GM12892 (cell line): ENCODE measurements at regions not wholly inside any gene's neighbourhood (a gene's known extent, or its start where the extent isn't known, plus 50 kb on each side); places are given as distances from the start of the nearest gene placed in this dataset.

Experiments
- DNase-seq: peaks from one replicate; pipeline ENCODE4 v3.0.0; 2011; ENCODE audit not compliant: insufficient read length
- FAIRE-seq: peaks from 2 replicates; lab custom pipeline; 2011; peaks lifted over from hg19 to GRCh38; lab: Jason Lieb, UNC
- POLR2A ChIP-seq: IDR thresholded peaks from 2 replicates; pipeline ENCODE4 v1.6.1; 2011; ENCODE audit warnings: low read depth, low read length, control low read depth
- POLR2AphosphoS5 ChIP-seq: IDR thresholded peaks from 2 replicates; pipeline ENCODE4 v1.6.1; 2011; ENCODE audit warnings: low read depth, low read length, control low read depth
- TAF1 ChIP-seq: IDR thresholded peaks from 2 replicates; pipeline ENCODE4 v1.6.1; 2011; ENCODE audit warnings: low read depth, mild to moderate bottlenecking, control low read depth, low read length, borderline replicate concordance

DNA sequence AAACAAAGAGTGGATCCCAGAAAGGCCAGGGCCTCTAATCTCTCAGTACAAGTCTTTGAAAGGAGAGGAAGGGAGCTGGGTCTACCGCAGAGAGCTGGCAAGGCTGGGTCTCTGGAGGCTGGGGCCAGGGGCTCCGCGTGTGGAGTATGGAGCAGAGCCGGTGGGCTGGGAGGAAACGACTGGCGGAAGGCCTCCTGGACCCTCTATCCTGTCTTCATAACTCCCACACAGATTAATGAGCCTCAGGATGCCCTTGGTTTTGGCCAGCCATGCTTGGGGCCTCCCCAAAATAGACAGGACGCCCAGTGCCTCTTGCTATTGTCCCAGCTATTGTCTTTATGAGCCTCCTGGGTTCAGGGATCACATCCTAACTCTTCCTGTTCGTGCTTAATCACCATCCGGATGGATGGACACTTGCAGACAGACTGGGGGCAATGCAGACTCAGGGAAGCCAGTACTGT lies 306.4 kb downstream of the DHX35 start:
- TF ChIP-seq TAF1 (no peak), POLR2A (no peak), POLR2AphosphoS5 (no peak)
- DNase-seq = no peak
- FAIRE-seq = no peak

DNA sequence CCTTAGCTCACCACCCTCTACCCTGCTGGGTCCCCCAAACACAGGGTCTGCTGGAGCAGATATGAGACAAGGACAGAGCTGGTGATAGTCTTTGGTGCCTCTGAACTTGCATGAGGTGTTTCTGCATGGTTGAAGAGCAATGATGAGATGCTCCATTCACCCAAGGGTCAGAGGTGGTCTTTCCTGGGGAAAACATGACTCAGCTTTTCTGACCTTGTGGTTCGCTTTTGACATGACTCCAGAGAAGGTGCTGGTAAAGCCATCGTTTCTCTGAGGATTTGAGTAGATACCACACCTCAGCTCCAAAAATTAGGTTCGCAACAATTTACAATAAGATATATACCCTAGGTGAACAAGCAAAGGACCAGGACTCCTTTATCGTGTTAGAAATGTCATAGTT lies 304.8 kb downstream of the DHX35 start:
- DNase-seq = no peak
- TF ChIP-seq TAF1 (no peak), POLR2AphosphoS5 (no peak), POLR2A (no peak)
- FAIRE-seq = no peak

DNA sequence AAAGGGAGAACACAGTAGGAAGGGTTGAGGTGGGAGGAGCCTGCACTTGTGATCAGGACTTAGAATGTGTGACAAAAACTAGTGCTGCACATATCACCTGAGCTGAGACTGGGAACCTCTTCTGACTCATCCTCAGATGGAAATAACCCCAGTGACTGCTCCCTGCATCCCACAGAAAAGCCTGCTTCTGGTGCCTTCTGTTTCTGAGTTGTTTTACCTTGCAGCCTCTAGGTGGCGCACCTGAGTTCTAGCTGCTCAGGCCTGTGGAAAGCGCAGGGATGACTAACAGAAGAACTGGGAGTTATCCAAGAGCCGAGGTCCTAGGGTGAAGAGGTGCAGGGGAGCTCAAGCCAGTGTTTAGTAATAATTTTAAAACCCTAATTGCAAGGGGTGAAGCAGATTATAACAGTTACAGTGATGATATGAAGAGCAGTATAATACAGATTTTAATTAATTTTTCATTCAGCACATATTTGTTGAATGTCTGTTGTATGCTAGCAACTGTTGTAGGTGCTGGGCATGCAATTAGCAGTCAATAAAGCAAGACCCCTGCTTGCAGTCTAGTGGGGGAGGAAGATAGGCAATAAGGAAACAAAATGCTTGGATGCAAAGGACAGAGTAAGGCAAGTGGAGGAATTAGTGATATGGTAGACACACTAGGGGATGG lies 302.5 kb downstream of the DHX35 start:
- TF ChIP-seq POLR2A = no peak
- no peak for TF ChIP-seq TAF1
- TF ChIP-seq POLR2AphosphoS5 = no peak
- FAIRE-seq (peak; percentile 68), DNase-seq (peak; percentile 27)

DNA sequence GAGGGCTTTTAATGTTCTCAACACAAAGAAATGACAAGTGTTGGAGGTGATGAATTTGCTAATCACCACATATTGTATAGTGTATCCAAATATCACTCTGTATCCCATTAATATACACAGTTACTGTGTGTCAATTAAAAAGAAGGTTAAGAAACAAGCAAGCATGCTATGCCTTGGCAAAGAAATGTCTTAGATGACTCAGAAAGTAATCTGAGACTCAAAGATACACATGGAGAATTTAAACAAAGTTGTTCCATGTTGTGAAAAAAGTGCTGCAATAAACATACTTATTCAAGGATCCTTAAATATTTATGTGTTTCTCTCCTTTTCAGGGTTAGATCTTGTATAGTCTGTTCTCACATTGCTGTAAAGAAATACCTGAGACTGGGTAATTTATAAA lies 300.9 kb downstream of the DHX35 start:
- no peak for FAIRE-seq
- TF ChIP-seq POLR2A = no peak
- no peak for TF ChIP-seq TAF1
- TF ChIP-seq POLR2AphosphoS5 = no peak
- no peak for DNase-seq

DNA sequence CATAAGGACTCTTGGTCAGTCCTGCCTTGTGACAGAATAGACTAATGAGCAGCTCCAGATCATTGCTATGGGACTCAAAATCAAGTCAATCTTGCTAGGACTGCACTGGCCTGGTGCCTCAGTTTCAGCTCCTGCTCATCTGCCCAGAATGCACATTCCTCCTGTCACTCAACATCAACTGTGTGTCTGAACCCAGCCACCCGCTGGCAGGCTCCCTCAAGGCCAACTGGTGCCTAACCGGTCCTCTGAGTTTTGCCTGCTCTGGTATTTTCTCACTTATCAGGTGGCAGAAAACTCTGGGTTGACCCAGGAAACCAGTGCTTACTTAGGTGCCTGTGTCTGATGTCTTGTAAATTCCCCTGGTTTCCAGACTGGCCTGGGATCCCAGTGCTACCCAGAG lies 297.7 kb downstream of the DHX35 start:
- TF ChIP-seq POLR2AphosphoS5 = no peak
- no peak for TF ChIP-seq TAF1
- no peak for TF ChIP-seq POLR2A
- FAIRE-seq (no peak), DNase-seq (no peak)

DNA sequence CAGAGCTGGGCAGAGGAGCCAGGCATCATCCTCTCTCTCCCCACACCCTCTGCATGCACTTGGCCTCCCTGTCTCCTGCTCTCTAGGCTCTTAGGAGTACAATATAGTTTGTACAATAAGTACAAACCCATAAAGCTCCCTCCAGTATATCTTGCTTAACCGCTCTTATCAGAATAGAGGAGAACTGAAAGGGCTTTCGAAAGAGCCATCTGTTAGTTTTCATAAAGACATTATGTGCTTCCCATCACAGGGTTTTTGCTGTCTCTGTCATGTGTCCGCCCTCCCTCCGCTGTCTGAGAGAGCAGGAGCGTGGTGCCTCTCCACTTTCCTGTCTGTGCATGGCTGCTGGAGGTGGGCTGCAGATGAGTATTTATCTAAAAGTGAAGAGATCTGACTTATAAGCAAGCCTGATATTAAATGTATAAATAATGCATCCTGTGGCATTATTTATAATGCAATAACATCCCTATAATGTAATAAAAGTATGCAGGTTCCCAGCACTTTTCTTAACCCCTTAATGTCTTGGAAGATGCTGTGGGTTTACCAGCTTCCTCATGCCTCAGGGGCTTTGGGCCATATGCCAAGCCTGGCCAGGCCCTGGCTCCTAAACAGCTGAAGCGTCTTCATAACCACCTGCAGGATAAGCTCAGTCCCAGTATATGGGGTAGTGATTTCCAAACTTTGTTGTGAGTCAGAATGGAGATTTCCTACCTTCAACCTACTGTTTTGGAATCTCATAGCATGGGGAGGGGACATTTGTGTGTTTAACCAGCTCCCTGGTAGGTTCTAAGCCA lies 297.1 kb downstream of the DHX35 start:
- no peak for FAIRE-seq
- no peak for DNase-seq
- TF ChIP-seq POLR2AphosphoS5 (no peak), TAF1 (no peak), POLR2A (no peak)

DNA sequence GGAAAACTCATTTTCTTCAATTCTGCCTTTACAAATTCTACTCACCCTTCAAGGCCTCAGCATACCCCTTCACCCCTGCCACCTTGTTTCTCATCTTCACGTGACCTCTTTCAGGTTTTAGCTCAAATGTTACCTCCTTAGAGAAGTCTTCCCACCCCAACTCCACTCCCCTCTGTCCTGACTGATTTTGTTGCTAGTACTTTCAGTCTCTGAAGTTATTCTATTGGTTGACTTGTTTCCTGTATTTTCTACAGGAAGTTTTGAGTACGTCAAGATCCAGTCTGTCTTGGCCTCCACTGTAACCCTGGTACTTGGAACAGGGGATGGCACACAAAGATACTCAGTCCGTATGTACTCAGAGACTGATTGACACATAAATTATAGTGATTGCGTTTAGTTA lies 296.1 kb downstream of the DHX35 start:
- TF ChIP-seq TAF1 = no peak
- no peak for TF ChIP-seq POLR2A
- no peak for TF ChIP-seq POLR2AphosphoS5
- DNase-seq (no peak), FAIRE-seq (no peak)

DNA sequence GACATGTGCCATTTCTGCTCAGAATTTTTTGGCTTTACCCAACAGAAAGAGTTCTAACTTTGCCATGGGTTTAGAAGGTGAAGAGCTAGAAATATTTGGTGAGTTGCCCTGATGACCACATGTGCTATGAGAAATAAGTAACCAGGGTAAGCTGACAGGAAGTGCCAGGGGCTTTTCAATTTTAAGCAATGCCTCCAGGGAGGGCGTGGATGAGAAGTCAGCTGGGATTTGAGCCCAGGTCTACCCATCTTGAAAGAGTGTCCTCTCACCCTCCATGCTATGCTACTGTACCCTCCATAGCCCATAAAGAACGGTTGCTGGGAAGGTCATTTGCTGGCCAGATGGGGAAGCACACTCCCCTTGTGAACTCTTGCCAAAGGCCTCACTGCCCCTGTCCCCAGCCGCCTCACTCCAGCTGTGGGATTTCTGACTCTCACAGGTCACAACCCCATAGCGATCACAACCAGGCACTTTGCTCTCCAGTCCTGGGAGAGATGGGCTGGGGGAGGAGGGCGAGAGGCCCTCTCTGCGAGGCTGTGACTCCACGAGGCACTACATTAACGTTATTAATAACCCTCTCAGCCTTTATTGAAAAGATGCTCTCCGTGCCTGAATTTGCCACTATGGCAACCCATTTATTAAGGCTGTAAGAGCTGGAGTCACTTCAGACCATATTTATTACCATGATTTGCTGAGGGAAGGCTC lies 291.1 kb downstream of the DHX35 start:
- FAIRE-seq (no peak), DNase-seq (no peak)
- no peak for TF ChIP-seq POLR2A
- TF ChIP-seq POLR2AphosphoS5 = no peak
- no peak for TF ChIP-seq TAF1

DNA sequence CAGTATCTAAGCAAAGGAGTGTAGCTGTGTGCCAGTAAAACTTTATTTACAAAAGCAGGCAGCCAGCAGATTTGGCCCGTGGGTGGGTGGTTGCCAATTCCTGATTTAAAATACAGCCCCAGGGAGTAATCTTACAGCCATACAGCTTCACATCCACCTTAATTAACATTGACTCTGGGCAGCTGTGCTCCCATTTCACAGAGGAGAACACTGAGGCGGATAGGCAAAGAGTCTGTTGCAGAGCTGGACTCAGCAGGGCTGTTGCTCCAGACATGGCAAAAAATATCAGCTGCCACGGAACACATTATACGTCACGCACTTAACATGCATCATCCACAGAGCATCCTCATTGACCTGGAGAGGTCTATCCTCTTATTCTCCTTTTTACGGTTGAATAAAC lies 289.9 kb downstream of the DHX35 start:
- FAIRE-seq (no peak), DNase-seq (no peak)
- TF ChIP-seq POLR2A (no peak), TAF1 (no peak), POLR2AphosphoS5 (no peak)

DNA sequence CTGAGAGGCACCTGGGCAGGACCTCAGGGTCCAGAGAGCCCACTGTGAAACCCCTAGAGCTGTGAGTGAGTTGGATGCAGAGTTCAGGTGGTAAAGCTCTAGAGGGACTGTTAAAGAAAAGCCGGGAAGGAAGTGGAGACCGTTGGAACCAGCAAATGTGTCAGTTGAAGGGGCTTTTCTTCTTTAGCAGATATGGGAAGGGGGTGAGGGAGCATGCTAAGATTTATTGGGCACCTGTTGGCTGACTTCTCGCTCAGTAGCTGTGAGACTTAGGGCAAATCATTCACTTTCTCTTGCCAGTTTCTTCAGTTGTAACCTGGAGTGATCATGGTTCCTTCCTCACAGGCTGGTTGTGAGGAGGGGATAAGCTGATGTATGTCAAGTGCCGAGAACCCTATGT lies 287.7 kb downstream of the DHX35 start:
- no peak for TF ChIP-seq POLR2AphosphoS5
- TF ChIP-seq POLR2A = no peak
- TF ChIP-seq TAF1 = no peak
- FAIRE-seq = no peak
- no peak for DNase-seq

DNA sequence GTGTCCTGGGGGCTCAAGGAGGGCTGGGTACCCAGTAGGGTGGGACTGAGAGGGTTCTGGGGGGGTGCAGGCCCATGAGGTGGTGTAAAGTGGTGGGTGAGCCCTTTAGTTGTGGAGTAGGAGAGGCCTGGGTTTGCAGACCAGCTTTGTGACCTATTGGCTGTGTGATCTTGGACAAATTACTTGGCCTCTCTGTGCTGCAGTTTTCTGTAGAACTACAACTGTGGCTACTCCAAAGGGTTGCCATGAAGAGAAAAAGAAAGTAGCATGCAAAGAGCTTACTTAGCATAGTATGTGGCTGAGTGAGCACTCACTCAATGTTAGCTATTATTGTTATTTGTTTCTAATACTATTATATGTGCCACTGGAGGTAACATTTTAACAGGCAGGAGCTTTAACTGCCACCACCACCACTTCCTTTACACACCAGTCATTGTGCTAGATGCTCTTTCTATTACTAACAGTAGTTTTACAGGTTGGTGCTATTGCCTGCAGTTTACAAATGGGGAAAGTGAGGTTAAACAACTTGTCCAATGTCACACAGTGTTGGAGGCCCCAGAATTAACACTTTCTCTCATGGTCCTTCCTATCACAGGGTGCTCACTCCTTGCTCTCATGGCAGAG lies 286.8 kb downstream of the DHX35 start:
- no peak for FAIRE-seq
- TF ChIP-seq POLR2A = no peak
- TF ChIP-seq TAF1 = no peak
- no peak for TF ChIP-seq POLR2AphosphoS5
- DNase-seq = no peak

DNA sequence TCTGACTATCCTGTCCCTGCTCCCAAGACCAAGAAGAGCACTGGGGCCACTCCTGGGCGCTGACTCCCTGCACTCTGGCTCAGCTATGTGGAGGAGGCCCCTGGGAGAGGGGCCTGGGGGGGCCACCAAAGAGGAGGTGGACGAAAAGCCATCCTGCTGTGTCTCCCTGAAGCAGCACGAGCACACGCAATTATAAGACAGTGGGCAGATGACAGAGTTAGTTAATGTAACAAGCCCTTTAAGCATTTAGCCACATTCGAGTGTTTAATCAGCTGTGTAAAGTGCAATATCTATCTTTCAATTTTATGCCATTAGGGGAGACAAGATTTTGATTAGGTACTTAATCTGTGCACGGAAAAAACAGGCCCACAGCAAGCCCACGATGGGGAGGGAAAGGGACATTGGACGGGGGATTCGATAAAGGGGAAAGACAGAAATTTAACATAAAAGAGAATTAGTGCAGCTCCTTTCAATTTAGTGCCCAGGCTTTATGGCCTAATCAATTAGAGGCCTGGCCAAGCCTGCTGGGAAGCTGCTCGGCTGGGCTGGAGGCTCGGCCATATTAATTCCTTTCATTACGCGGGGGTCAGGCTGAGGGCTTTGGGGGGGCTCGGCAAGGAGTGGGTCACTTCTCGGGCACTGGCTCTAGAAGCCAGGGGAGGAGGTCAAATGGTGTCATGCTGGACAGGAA lies 286.2 kb downstream of the DHX35 start:
- FAIRE-seq = no peak
- TF ChIP-seq TAF1 = no peak
- no peak for TF ChIP-seq POLR2A
- TF ChIP-seq POLR2AphosphoS5 = no peak
- DNase-seq = no peak
